ENCODE measurements at regions not wholly inside any gene's neighbourhood (a gene's known extent, or its start where the extent isn't known, plus 50 kb on each side); places are given as distances from the start of the nearest gene placed in this dataset.
A peak's percentile ranks its signal among the peaks of the same experiment; 100 is the strongest.

- H3K27ac Mint-ChIP-seq, result no peak overlapping the region
- no peak overlapping the region for H3K4me3 Mint-ChIP-seq
- no peak for TF ChIP-seq CTCF (IDR thresholded peaks at IDR 0.05; ENCODE audit: unreplicated experiment in 3 of 3)
- H3K36me3 Mint-ChIP-seq (ENCODE audit: low read depth), result no peaks in the 10 kb centered on the region
- no peaks in the 10 kb centered on the region for H3K9me3 Mint-ChIP-seq
- peaks cover 5% of the 10 kb centered on the region for H3K27me3 Mint-ChIP-seq (ENCODE audit: low read depth)
- H3K4me1 Mint-ChIP-seq, result peaks cover 7% of the 10 kb centered on the region
These were observed 147.0 kb downstream of the FGF9 start for GRCh38 chr13:21817878-21818277.

GRCh38 chr13:21822029-21822428 is 151.2 kb downstream of the FGF9 start:
- Mint-ChIP-seq H3K27me3 (ENCODE audit: low read depth) (peaks cover 5% of the 10 kb centered on the region), H3K36me3 (ENCODE audit: low read depth) (no peaks in the 10 kb centered on the region), H3K9me3 (peaks cover 3% of the 10 kb centered on the region), H3K27ac (peak overlapping the region in 1 of 3 experiments; percentile 43), H3K4me3 (no peak overlapping the region), H3K4me1 (peaks cover 24% of the 10 kb centered on the region)
- no peak for TF ChIP-seq CTCF (IDR thresholded peaks at IDR 0.05; ENCODE audit: unreplicated experiment in 3 of 3)

GRCh38 chr13:21823416-21823815 is 152.5 kb downstream of the FGF9 start:
- peaks cover 30% of the 10 kb centered on the region for H3K4me1 Mint-ChIP-seq
- H3K27me3 Mint-ChIP-seq (ENCODE audit: low read depth), result no peaks in the 10 kb centered on the region
- no peak overlapping the region for H3K4me3 Mint-ChIP-seq
- peaks cover 3% of the 10 kb centered on the region for H3K9me3 Mint-ChIP-seq
- TF ChIP-seq CTCF (IDR thresholded peaks at IDR 0.05; ENCODE audit: unreplicated experiment in 3 of 3), result no peak
- H3K36me3 Mint-ChIP-seq (ENCODE audit: low read depth), result no peaks in the 10 kb centered on the region
- no peak overlapping the region for H3K27ac Mint-ChIP-seq

GRCh38 chr13:21823949-21824348 is 153.1 kb downstream of the FGF9 start:
- no peaks in the 10 kb centered on the region for H3K36me3 Mint-ChIP-seq (ENCODE audit: low read depth)
- no peak for TF ChIP-seq CTCF (IDR thresholded peaks at IDR 0.05; ENCODE audit: unreplicated experiment in 3 of 3)
- H3K27ac Mint-ChIP-seq, result no peak overlapping the region
- peaks cover 35% of the 10 kb centered on the region for H3K4me1 Mint-ChIP-seq
- peaks cover 3% of the 10 kb centered on the region for H3K9me3 Mint-ChIP-seq
- no peaks in the 10 kb centered on the region for H3K27me3 Mint-ChIP-seq (ENCODE audit: low read depth)
- no peak overlapping the region for H3K4me3 Mint-ChIP-seq

GRCh38 chr13:21825186-21825585 is 154.3 kb downstream of the FGF9 start:
- H3K27ac Mint-ChIP-seq, result peak overlapping the region; percentile 82 to 89 (median 87)
- no peaks in the 10 kb centered on the region for H3K27me3 Mint-ChIP-seq (ENCODE audit: low read depth)
- H3K4me3 Mint-ChIP-seq, result peak overlapping the region in 2 of 3 experiments; percentile 27 to 29
- H3K36me3 Mint-ChIP-seq (ENCODE audit: low read depth), result no peaks in the 10 kb centered on the region
- peaks cover 35% of the 10 kb centered on the region for H3K4me1 Mint-ChIP-seq
- no peak for TF ChIP-seq CTCF (IDR thresholded peaks at IDR 0.05; ENCODE audit: unreplicated experiment in 3 of 3)
- peaks cover 3% of the 10 kb centered on the region for H3K9me3 Mint-ChIP-seq

- H3K4me3 Mint-ChIP-seq, result no peak overlapping the region
- no peak for TF ChIP-seq CTCF (IDR thresholded peaks at IDR 0.05; ENCODE audit: unreplicated experiment in 3 of 3)
- peak overlapping the region; percentile 82 to 89 (median 87) for H3K27ac Mint-ChIP-seq
- no peaks in the 10 kb centered on the region for H3K36me3 Mint-ChIP-seq (ENCODE audit: low read depth)
- peaks cover 35% of the 10 kb centered on the region for H3K4me1 Mint-ChIP-seq
- H3K27me3 Mint-ChIP-seq (ENCODE audit: low read depth), result no peaks in the 10 kb centered on the region
- H3K9me3 Mint-ChIP-seq, result peaks cover 3% of the 10 kb centered on the region
These were observed 154.9 kb downstream of the FGF9 start for GRCh38 chr13:21825801-21826200.

Measured in nephron (organoid).